Uterus (tissue), 2 donors: ENCODE measurements at regions not wholly inside any gene's neighbourhood (a gene's known extent, or its start where the extent isn't known, plus 50 kb on each side); places are given as distances from the start of the nearest gene placed in this dataset.

Source experiments
- POLR2A ChIP-seq, 2 donors: fragments of 450-650 bp; IDR thresholded peaks; one replicate each; pipeline ENCODE4 v1.6.1; 2016; ENCODE audit warnings: antibody characterized with exemption in 2 of 2, mild to moderate bottlenecking in 1 of 2, moderate library complexity in 1 of 2
- TF ChIP-seq, protein P1 (sequence below), 4 experiments: fragments of 200-600 bp in 2 of 4; fragments of 450-650 bp in 2 of 4; sonication (generic) in 2 of 4; IDR thresholded peaks; one replicate each; pipeline ENCODE4 v1.5.1; 2016 to 2019; ENCODE audit warnings: antibody characterized with exemption in 4 of 4, mild to moderate bottlenecking in 2 of 4, moderate library complexity in 1 of 4

DNA sequence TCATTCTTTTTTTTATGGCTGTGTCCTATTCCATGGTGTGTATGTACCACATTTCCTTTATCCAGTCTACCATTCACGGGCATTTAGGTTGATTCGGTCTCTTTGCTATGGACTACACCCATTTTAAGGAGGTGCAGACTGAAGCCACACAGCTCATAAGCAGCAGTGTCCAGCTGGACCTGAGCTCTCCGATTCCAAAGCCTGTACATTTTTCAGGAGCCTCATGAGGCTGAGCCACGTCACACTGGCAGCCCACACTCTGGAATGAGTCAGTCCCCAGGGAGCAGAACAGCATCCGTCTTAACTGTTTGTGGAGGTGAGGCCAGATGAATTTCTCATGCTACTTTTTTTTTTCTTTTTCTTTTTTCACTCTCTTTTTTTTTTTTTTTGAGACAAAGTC, 116.1 kb downstream of the C16orf95 start:
- TF ChIP-seq, protein P1, sequence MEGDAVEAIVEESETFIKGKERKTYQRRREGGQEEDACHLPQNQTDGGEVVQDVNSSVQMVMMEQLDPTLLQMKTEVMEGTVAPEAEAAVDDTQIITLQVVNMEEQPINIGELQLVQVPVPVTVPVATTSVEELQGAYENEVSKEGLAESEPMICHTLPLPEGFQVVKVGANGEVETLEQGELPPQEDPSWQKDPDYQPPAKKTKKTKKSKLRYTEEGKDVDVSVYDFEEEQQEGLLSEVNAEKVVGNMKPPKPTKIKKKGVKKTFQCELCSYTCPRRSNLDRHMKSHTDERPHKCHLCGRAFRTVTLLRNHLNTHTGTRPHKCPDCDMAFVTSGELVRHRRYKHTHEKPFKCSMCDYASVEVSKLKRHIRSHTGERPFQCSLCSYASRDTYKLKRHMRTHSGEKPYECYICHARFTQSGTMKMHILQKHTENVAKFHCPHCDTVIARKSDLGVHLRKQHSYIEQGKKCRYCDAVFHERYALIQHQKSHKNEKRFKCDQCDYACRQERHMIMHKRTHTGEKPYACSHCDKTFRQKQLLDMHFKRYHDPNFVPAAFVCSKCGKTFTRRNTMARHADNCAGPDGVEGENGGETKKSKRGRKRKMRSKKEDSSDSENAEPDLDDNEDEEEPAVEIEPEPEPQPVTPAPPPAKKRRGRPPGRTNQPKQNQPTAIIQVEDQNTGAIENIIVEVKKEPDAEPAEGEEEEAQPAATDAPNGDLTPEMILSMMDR (IDR thresholded peaks at IDR 0.05): no peak
- no peak for TF ChIP-seq POLR2A (IDR thresholded peaks at IDR 0.05)
